C4-2B (cell line): ENCODE measurements at regions not wholly inside any gene's neighbourhood (a gene's known extent, or its start where the extent isn't known, plus 50 kb on each side); places are given as distances from the start of the nearest gene placed in this dataset.

ENCODE experiments used
- H3K27ac ChIP-seq: fragments of 450-650 bp; 2 replicates; pipeline ENCODE4 v1.5.1; 2017
- ZFX ChIP-seq: fragments of 450-650 bp; IDR thresholded peaks from 2 replicates; pipeline ENCODE4 v1.6.1; 2017
- TF ChIP-seq, protein P1 (sequence below): fragments of 450-650 bp; conservative IDR thresholded peaks from 2 replicates; pipeline ENCODE4 v1.5.1; 2017; ENCODE audit warnings: mild to moderate bottlenecking

DNA sequence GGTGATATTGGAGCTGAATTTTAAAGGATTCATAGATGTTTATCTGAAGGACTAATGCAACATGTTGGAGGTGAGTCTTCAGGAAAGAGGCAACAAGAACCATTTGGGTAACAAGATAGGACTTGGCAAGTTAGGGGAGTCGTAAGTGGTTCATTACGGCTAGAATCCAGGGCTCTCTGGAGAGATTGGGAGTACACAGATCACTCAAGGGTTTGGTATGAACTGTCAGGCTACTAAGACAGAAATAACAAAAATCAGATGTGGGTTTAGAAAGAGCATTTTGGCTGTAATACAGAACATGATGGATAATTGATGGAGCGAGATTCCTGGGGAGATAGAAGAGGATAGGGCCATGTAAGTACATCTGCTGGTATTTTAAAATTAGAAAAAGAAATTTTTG lies 86.3 kb upstream of the ESR1 start:
- TF ChIP-seq, protein P1, sequence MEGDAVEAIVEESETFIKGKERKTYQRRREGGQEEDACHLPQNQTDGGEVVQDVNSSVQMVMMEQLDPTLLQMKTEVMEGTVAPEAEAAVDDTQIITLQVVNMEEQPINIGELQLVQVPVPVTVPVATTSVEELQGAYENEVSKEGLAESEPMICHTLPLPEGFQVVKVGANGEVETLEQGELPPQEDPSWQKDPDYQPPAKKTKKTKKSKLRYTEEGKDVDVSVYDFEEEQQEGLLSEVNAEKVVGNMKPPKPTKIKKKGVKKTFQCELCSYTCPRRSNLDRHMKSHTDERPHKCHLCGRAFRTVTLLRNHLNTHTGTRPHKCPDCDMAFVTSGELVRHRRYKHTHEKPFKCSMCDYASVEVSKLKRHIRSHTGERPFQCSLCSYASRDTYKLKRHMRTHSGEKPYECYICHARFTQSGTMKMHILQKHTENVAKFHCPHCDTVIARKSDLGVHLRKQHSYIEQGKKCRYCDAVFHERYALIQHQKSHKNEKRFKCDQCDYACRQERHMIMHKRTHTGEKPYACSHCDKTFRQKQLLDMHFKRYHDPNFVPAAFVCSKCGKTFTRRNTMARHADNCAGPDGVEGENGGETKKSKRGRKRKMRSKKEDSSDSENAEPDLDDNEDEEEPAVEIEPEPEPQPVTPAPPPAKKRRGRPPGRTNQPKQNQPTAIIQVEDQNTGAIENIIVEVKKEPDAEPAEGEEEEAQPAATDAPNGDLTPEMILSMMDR = no peak
- TF ChIP-seq ZFX = no peak
- no peak overlapping the region for H3K27ac ChIP-seq

DNA sequence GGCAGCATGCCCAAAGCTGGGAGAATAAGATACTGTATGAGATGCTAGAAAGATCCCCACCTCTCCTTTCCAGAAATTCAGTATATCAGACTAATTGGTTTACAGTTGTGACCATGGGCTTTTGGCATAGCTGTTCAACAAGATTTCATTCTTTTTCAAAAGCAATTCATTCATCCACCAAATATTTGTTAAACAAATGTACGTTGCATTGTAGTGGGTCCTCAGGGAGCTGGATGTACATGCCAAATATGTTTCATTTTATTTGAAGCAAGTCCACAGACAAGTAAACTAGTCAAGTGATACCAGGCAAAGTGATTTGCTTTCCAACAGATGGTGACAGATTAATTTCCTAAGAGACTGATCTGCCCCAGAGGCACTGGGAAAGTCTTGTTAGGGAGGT lies 85.8 kb upstream of the ESR1 start:
- H3K27ac ChIP-seq = no peak overlapping the region
- TF ChIP-seq, protein P1 = no peak
- no peak for TF ChIP-seq ZFX

DNA sequence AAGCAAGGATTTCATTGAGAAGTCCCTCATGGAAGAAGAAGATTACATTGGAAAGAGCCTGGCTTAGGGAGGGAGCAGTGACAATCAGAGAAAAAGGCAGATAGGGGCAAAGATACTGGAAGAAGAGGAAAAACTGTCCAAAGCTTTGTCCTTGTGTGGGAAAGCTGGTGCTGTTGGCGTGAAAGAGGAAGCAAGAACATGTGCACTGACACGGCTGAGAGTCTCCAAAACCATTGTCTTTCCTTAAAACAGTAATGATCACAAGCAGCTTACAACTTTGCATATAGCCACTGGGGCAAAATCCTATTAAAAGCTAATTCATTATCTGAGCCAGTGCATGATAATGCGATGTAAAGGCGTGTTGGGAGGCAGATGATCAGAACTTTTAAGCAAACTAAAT lies 85.1 kb upstream of the ESR1 start:
- no peak overlapping the region for H3K27ac ChIP-seq
- TF ChIP-seq ZFX = no peak
- TF ChIP-seq, protein P1 = no peak

DNA sequence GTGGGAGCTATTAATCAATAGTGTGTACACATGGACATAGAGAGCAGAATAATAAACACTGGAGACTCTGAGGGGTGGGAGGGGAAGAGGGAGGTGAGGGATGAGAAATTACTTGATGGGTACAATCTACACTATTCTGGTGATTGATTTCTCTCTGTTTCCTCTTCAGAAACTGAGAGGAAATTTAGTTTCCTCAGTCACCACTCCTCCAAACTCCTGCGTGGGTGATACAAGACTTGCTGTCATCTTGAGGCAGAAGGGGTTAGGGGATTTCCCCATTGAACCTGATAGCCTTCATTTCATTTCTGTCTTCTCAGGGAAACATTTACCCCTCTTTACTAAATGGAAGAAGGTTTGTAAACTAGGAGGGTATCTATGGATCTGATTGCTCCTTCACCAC lies 84.3 kb upstream of the ESR1 start:
- no peak for TF ChIP-seq ZFX
- TF ChIP-seq, protein P1 = no peak
- no peak overlapping the region for H3K27ac ChIP-seq

DNA sequence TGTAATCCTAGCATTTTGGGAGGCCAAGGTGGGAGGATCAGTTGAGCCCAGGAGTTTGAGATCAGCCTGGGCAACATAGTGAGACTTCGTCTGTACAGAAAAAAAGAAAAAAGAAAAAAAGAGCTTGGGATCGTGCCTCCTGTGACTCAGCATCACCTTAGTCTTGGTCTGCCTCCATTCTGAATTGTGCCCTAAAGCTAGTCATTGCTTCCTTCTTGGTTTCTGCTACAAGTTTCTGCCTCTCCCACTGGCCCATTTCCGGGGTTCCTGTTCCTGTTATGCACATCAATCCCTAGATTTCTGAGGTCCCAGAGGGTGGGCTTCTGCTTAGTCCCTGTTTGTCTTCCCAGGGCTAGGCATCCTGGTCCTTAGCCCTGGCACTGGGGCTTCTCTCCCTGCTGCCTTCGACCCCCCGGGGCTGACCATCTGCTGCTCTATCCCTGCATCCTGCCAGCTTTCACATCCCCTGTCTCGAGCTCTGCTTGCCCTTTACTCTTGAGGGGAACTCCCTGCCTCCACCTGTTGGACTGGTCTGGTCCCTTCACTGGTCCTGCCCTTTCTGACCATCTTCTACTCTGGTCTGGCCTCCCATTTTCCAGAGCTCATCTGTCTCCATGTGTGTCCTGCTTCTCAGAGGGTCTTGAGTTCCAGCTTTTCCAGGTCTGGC lies 77.5 kb upstream of the ESR1 start:
- no peak overlapping the region for H3K27ac ChIP-seq
- TF ChIP-seq, protein P1 = no peak
- no peak for TF ChIP-seq ZFX

DNA sequence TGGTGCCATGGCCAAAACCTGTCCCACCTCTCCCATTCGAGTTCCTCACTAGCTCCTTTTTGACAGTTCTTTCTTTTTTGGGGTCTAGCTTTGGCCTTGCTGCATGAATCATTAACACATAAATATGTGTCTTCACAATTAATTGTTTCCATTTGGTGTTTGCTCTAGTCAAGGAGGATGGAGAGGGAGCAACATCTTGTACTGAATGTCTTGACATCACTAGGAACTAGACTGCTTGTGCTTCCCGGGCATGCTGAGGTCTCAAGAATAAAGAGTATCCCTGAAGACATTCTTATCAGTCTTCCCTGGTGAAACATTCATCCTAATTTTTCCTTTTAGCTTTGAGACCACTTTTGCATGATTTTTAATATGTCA lies 77.0 kb upstream of the ESR1 start:
- TF ChIP-seq, protein P1 = no peak
- no peak for TF ChIP-seq ZFX
- H3K27ac ChIP-seq = no peak overlapping the region

DNA sequence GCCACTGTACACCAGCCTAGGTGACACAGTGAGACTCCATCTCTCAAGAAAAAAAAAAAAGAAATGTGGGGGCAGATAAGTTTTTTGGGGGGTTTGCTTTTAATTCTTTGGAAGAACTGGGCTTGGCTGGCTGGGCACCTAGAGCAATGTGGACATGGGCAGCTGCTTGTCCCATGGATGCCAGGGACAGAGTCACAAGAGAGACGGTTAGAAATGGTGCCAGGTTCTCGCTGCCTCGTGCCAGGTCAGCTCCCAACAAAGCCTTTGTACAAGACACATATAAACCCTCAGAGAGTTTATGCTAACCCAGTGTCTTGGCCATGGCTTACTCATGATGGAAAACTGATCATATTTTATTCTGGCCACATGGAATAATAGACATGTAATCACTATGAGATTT lies 76.2 kb upstream of the ESR1 start:
- TF ChIP-seq, protein P1 = no peak
- no peak for TF ChIP-seq ZFX
- no peak overlapping the region for H3K27ac ChIP-seq
